Thymus (tissue), 11 donors: ENCODE measurements at regions not wholly inside any gene's neighbourhood (a gene's known extent, or its start where the extent isn't known, plus 50 kb on each side); places are given as distances from the start of the nearest gene placed in this dataset.
"Not testable (repeated sequence)": the region's sequence is repeated elsewhere in the genome, so short reads cannot be mapped to it uniquely, and the experiment has no call there.

ENCODE experiments used
- DNase-seq, 9 donors: peaks; one replicate each; pipeline ENCODE4 v3.0.0-alpha.2; 2013; ENCODE audit warnings: low spot score in 9 of 9, low read depth in 6 of 9, missing footprints in 1 of 9
- H3K27ac ChIP-seq, 2 donors: one replicate each; pipeline ENCODE4 v1.5.1; 2013; ENCODE audit warnings: control low read depth in 1 of 2, low read depth in 1 of 2, low read length in 1 of 2, mild to moderate bottlenecking in 1 of 2, moderate library complexity in 1 of 2
- H3K27me3 ChIP-seq, 2 donors: one replicate each; pipeline ENCODE4 v1.5.1; 2013; ENCODE audit warnings: low read length in 1 of 2; ENCODE audit not compliant: control insufficient read depth in 2 of 2, insufficient read depth in 1 of 2
- H3K36me3 ChIP-seq, 2 donors: one replicate each; pipeline ENCODE4 v1.5.1; 2013; ENCODE audit warnings: low read length in 1 of 2, mild to moderate bottlenecking in 1 of 2, moderate library complexity in 1 of 2; ENCODE audit not compliant: control insufficient read depth in 2 of 2, insufficient read depth in 2 of 2
- H3K4me1 ChIP-seq, 2 donors: one replicate each; pipeline ENCODE4 v1.5.1; 2013; ENCODE audit warnings: low read length in 2 of 2; ENCODE audit not compliant: control insufficient read depth in 2 of 2, insufficient read depth in 2 of 2
- H3K4me3 ChIP-seq, 2 donors: one replicate each; pipeline ENCODE4 v1.5.1; 2013; ENCODE audit warnings: low read length in 2 of 2, control low read depth in 1 of 2, mild to moderate bottlenecking in 1 of 2
- H3K9me3 ChIP-seq, 2 donors: one replicate each; pipeline ENCODE4 v1.5.1; 2013; ENCODE audit warnings: low read length in 1 of 2, mild to moderate bottlenecking in 1 of 2; ENCODE audit not compliant: control insufficient read depth in 2 of 2, insufficient read depth in 1 of 2
- WGBS: extraction: QIAGEN DNeasy Blood & Tissue Kit; methylation state at CpG from one replicate; pipeline ENCODE4 v1.1.7; 2013; 5-methylcytosine and 5-hydroxymethylcytosine counted together
- donor health status: healthy.

- WGBS, result over 99% methylated on average over 5 of the region's 5 CpGs
- Histone ChIP-seq H3K4me1 (no peaks in the 10 kb centered on the region), H3K27me3 (no peaks in the 10 kb centered on the region)
These were observed 63.6 kb upstream of the AGR3 start for GRCh38 chr7:16945372-16945771.

DNA sequence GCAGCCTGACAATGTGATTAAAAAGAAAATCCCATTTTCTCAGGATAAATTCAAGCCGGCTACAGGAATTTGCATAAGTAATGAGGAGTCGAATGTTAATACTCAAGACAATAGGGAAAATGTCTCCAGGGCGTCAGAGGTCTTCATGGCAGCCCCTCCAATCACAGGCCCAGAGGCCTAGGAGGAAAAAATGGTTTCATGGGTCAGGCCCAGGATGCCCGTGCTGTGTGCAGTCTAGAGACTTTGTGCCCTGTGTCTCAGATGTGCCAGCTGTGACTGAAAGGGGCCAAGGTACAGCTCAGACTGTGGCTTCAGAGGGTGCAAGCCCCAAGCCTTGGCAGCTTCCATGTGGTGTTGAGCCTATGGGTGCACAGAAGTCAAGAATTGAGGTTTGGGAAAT lies 66.3 kb upstream of the AGR3 start:
- WGBS, result 96% methylated on average over 4 of the region's 4 CpGs
- not testable (repeated sequence) for H3K27ac ChIP-seq, H3K4me3 ChIP-seq, H3K36me3 ChIP-seq, H3K4me1 ChIP-seq, H3K27me3 ChIP-seq, DNase-seq
- peaks cover 2 to 16% of the 10 kb centered on the region in 2 donors for H3K9me3 ChIP-seq

More at GRCh38 chr7:16945372-16945771, 63.6 kb upstream of the AGR3 start:
- DNase-seq, result no peak
- Histone ChIP-seq H3K4me3 (no peak overlapping the region), H3K36me3 (no peaks in the 10 kb centered on the region), H3K9me3 (peaks cover 2 to 21% of the 10 kb centered on the region in 2 donors), H3K27ac (no peak overlapping the region)

DNA sequence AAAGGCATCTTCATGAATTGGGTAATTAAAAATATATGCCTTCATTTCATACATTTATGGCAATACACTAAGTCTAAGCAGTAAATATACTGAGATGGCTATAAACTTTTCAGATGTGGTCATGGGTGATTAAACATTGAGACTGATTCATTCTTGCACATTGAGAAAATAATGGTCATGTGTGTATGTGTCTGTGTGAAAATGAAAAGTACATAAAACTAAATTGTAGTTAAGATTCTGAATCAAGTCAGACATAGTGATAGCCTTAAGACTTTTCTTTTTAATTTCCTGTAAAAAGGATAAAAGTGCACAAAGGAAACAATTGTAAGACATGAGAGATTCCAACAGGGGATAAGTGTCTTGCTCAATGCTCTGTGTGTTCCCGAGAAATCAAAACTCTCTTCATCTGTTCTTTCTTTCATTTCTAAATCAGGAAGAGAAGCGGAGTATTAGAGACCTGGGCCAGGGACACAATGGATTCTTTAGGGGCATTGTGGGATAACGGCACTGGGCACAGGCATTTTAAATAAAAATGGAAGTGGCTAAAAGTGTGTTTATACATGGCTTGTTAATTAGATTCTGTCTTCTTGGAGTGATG lies 69.8 kb upstream of the AGR3 start:
- Histone ChIP-seq H3K9me3 (peaks cover 2 to 8% of the 10 kb centered on the region in 2 donors), H3K4me1 (no peaks in the 10 kb centered on the region), H3K4me3 (no peak overlapping the region), H3K27ac (no peak overlapping the region), H3K36me3 (no peaks in the 10 kb centered on the region), H3K27me3 (no peaks in the 10 kb centered on the region)
- WGBS, result 79% methylated on average over 3 of the region's 3 CpGs
- no peak for DNase-seq

DNA sequence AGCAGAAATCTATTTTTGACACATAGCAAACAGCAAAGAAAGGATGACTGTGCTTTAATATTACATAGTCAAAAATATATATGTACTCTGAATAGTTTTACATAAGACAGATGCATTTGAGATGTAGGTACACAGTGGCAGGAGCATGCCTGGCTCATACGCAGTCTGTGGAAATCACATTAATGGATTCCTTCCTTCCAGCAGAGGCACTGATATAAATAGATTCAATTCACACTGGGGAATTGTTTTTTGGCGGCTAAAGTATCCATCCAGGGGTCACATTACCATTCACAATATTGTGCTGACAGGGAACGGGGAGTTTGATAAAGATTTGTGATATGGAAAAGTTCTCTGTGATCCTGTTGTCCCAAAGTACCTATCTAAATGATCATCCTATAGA lies 72.5 kb upstream of the AGR3 start:
- no peak overlapping the region for H3K4me3 ChIP-seq
- H3K9me3 ChIP-seq, result no peaks in the 10 kb centered on the region
- WGBS, result 79% methylated on average over 3 of the region's 3 CpGs
- H3K27me3 ChIP-seq, result no peaks in the 10 kb centered on the region
- no peaks in the 10 kb centered on the region for H3K4me1 ChIP-seq
- H3K27ac ChIP-seq, result no peak overlapping the region
- DNase-seq, result no peak
- no peaks in the 10 kb centered on the region for H3K36me3 ChIP-seq

DNA sequence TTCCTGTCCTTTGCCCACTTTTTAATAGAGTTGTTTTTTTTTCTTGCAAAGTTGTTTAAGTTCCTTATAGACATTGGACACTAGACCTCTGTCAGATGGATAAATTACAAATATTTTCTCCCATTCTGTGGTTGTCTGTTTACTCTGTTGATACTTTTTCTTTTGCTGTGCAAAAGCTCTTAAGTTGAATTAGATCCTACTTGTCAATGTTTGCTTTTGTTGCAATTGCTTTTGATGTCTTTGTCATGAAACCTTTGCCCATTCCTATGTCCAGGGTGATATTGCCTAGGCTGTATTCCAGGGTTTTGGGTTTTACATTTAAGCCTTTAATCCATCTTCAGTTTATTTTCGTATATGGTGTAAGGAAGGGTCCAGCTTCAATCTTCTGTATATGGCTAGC lies 76.9 kb upstream of the AGR3 start:
- no peak for DNase-seq
- Histone ChIP-seq H3K4me3 (no peak overlapping the region), H3K27ac (no peak overlapping the region), H3K27me3 (no peaks in the 10 kb centered on the region), H3K4me1 (no peaks in the 10 kb centered on the region), H3K36me3 (no peaks in the 10 kb centered on the region), H3K9me3 (no peaks in the 10 kb centered on the region)
- 93% methylated on average over 1 of the region's 1 CpG for WGBS

- Histone ChIP-seq H3K27me3 (no peaks in the 10 kb centered on the region), H3K36me3 (no peaks in the 10 kb centered on the region), H3K9me3 (no peaks in the 10 kb centered on the region), H3K4me3 (no peak overlapping the region), H3K4me1 (no peaks in the 10 kb centered on the region), H3K27ac (no peak overlapping the region)
- no peak for DNase-seq
- 98% methylated on average over 1 of the region's 1 CpG for WGBS
These were observed 78.7 kb upstream of the AGR3 start for GRCh38 chr7:16960337-16960965.

DNA sequence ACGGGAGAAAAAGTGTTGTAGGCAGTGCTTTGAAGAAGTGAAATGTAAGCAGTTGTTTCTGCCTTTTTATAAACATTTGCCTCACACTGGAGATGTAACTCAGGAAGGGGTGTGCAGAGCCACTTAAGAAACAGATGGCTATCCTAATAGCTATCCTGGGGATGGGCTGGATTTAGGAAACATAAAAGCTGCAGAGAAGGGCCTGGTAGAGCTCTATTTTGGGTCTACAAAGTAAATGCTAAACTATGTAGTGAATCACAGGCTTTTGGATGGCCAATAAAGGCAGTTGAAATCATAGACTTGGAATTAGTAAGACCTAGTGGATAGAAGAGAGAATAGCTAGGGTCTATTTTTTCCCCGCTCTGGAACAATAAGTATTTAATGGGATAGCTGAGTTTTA lies 79.9 kb upstream of the AGR3 start:
- DNase-seq, result no peak
- Histone ChIP-seq H3K27me3 (no peaks in the 10 kb centered on the region), H3K36me3 (no peaks in the 10 kb centered on the region), H3K27ac (no peak overlapping the region), H3K4me1 (no peaks in the 10 kb centered on the region), H3K4me3 (no peak overlapping the region), H3K9me3 (peaks cover 0 to 5% of the 10 kb centered on the region in 2 donors)
- WGBS, result 71% methylated on average over 2 of the region's 2 CpGs

DNA sequence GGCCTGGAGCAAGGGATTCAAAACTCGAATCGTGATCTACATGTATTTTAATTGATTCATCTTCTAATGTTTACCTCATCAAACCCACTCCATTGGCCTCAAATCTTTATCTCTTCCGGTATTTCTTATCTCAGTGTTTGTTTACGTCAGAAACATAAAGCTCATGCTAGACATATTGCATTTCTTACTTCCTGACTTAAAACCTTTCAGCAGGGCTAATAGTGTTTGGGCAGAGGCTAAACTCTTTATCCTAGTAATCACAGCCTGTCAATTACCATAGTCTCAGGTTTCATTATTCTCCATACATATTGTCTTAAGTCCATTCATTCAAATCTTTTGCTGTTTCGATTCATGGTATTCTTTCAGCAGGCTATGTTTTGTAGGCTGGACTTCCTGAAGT lies 81.3 kb upstream of the AGR3 start:
- no peaks in the 10 kb centered on the region for H3K36me3 ChIP-seq
- H3K9me3 ChIP-seq, result peaks cover 0 to 5% of the 10 kb centered on the region in 2 donors
- 96% methylated on average over 5 of the region's 5 CpGs for WGBS
- H3K27me3 ChIP-seq, result no peaks in the 10 kb centered on the region
- no peak for DNase-seq
- H3K4me3 ChIP-seq, result no peak overlapping the region
- no peak overlapping the region for H3K27ac ChIP-seq
- H3K4me1 ChIP-seq, result no peaks in the 10 kb centered on the region

- 97% methylated on average over 8 of the region's 8 CpGs for WGBS
- H3K36me3 ChIP-seq, DNase-seq, H3K27me3 ChIP-seq, H3K4me1 ChIP-seq, H3K9me3 ChIP-seq, H3K4me3 ChIP-seq, H3K27ac ChIP-seq: not testable (repeated sequence)
These were observed 83.9 kb upstream of the AGR3 start for GRCh38 chr7:16965697-16966096.
